MCF 10A (cell line): ENCODE measurements at regions not wholly inside any gene's neighbourhood (a gene's known extent, or its start where the extent isn't known, plus 50 kb on each side); places are given as distances from the start of the nearest gene placed in this dataset.

Experiments
- BruUV-seq: library from RNA; stranded (reverse); fragments of 400-500 nt; replicated peaks from 2 replicates; lab custom pipeline; 2021; lab: Mats Ljungman, UMichigan
- CTCF ChIA-PET: fragments of 300-600 bp; sonication (Branson Sonifier 250); formaldehyde crosslinking; extraction: SDS; loops from one replicate; lab custom pipeline; 2021; ENCODE audit warnings: antibody characterized with exemption, inconsistent platforms; lab: Yijun Ruan, JAX
- POLR2A ChIA-PET: fragments of 300-600, 350-650 bp; sonication (Branson Sonifier 250); formaldehyde crosslinking; extraction: SDS; loops from one replicate; lab custom pipeline; 2020; ENCODE audit warnings: antibody characterized with exemption, inconsistent platforms; lab: Yijun Ruan, JAX
- DNase-seq: peaks from one replicate; pipeline ENCODE4 v3.0.0-alpha.2; 2018; ENCODE audit not compliant: unreplicated experiment
- H3K27ac Mint-ChIP-seq: one replicate; pipeline ENCODE4 v1.8.0; 2022; ENCODE audit warnings: mild to moderate bottlenecking, low read depth, mixed read lengths; ENCODE audit not compliant: unreplicated experiment
- H3K27me3 Mint-ChIP-seq: one replicate; pipeline ENCODE4 v1.8.0; 2022; ENCODE audit warnings: mixed read lengths; ENCODE audit not compliant: insufficient read depth, unreplicated experiment
- H3K36me3 Mint-ChIP-seq: one replicate; pipeline ENCODE4 v1.8.0; 2022; ENCODE audit warnings: mild to moderate bottlenecking, moderate library complexity, mixed read lengths; ENCODE audit not compliant: insufficient read depth, unreplicated experiment
- H3K4me1 Mint-ChIP-seq: one replicate; pipeline ENCODE4 v1.8.0; 2022; ENCODE audit warnings: mixed read lengths; ENCODE audit not compliant: insufficient read depth, unreplicated experiment
- H3K4me3 Mint-ChIP-seq: one replicate; pipeline ENCODE4 v1.8.0; 2022; ENCODE audit warnings: mild to moderate bottlenecking, moderate library complexity, mixed read lengths; ENCODE audit not compliant: unreplicated experiment
- H3K9me3 Mint-ChIP-seq: one replicate; pipeline ENCODE4 v1.8.0; 2022; ENCODE audit warnings: mixed read lengths; ENCODE audit not compliant: unreplicated experiment
- CTCF ChIP-seq: fragments of 200-600 bp; IDR thresholded peaks from one replicate; pipeline ENCODE4 v1.8.0; 2022; ENCODE audit warnings: antibody characterized with exemption, mild to moderate bottlenecking; ENCODE audit not compliant: unreplicated experiment
- intact Hi-C: fragments of 100-400 bp; cut with micrococcal nuclease; formaldehyde crosslinking; loops from 2 replicates; pipeline ENCODE4 v1.14.1; 2022

- Mint-ChIP-seq H3K4me1 (no peaks in the 10 kb centered on the region), H3K4me3 (no peak overlapping the region), H3K9me3 (no peaks in the 10 kb centered on the region), H3K36me3 (no peaks in the 10 kb centered on the region), H3K27me3 (no peaks in the 10 kb centered on the region), H3K27ac (no peak overlapping the region)
- ChIA-PET POLR2A (interaction anchor here (1.0 to 1.5 kb wide), 2 partner anchors 22 to 130 kb away, joined by 3 read pairs; no protein-coding TSS in a partner anchor), CTCF (interaction anchor here (0.6 kb wide), 1 partner anchor 51 kb away, joined by 3 read pairs; no protein-coding TSS in a partner anchor)
- peak; percentile 65 for DNase-seq
- BruUV-seq, result no TSS peak
- intact Hi-C loops, result loop anchor here (10.0 kb wide), 3 partner anchors 224 to 766 kb away; no protein-coding TSS in a partner anchor
- no peak for TF ChIP-seq CTCF
Observed at GRCh38 chr7:20998309-20998708, 211.6 kb upstream of the SP8 start.

GRCh38 chr7:21011153-21011552 is 224.5 kb upstream of the SP8 start:
- DNase-seq, result peak; percentile 91
- no TSS peak for BruUV-seq
- H3K36me3 Mint-ChIP-seq, result peaks cover 7% of the 10 kb centered on the region

GRCh38 chr7:21013765-21014539 is 227.3 kb upstream of the SP8 start:
- peaks cover 23% of the 10 kb centered on the region for H3K4me1 Mint-ChIP-seq
- ChIA-PET CTCF (interaction anchor here (0.5 to 1.0 kb wide), 4 partner anchors 11 to 1836 kb away, joined by 3 to 6 read pairs (median 3); no protein-coding TSS in a partner anchor), POLR2A (interaction anchor here (0.7 to 1.1 kb wide), 6 partner anchors 12 to 932 kb away, joined by 3 read pairs; partner anchors contain the start of gene CDCA7L)
- no peak for TF ChIP-seq CTCF
- no peaks in the 10 kb centered on the region for H3K27me3 Mint-ChIP-seq
- BruUV-seq, result no TSS peak
- H3K9me3 Mint-ChIP-seq, result peaks cover 7% of the 10 kb centered on the region
- intact Hi-C loops, result loop anchor here (5.0 kb wide), 1 partner anchor 93 kb away; no protein-coding TSS in a partner anchor
- no peak overlapping the region for H3K4me3 Mint-ChIP-seq
- H3K36me3 Mint-ChIP-seq, result peaks cover 7% of the 10 kb centered on the region
- peak overlapping the region; percentile 57 for H3K27ac Mint-ChIP-seq
- peak; percentile 43 for DNase-seq

More at GRCh38 chr7:21011153-21011552, 224.5 kb upstream of the SP8 start:
- Mint-ChIP-seq H3K4me1 (peaks cover 23% of the 10 kb centered on the region), H3K9me3 (peaks cover 12% of the 10 kb centered on the region), H3K27ac (peak overlapping the region; percentile 75), H3K27me3 (no peaks in the 10 kb centered on the region), H3K4me3 (peak overlapping the region; percentile 9)
- CTCF ChIA-PET, result interaction anchor here (1.2 kb wide), 1 partner anchor 243 kb away, joined by 4 read pairs; no protein-coding TSS in a partner anchor
- POLR2A ChIA-PET, result interaction anchor here (0.6 to 2.7 kb wide), 12 partner anchors 10 to 934 kb away, joined by 3 to 10 read pairs (median 3); partner anchors contain the start of gene SP8
- no peak for TF ChIP-seq CTCF
- intact Hi-C loops, result loop anchor here (5.0 kb wide), 1 partner anchor 96 kb away; no protein-coding TSS in a partner anchor

- TF ChIP-seq CTCF, result no peak
- intact Hi-C loops, result no loop called here
- ChIA-PET CTCF (interaction anchor here (0.6 kb wide), 1 partner anchor 860 kb away, joined by 3 read pairs; no protein-coding TSS in a partner anchor), POLR2A (no interaction called here)
- no peak overlapping the region for H3K27ac Mint-ChIP-seq
- H3K36me3 Mint-ChIP-seq, result no peaks in the 10 kb centered on the region
- BruUV-seq, result no TSS peak
- DNase-seq, result no peak
- H3K9me3 Mint-ChIP-seq, result peaks cover 3% of the 10 kb centered on the region
- H3K4me3 Mint-ChIP-seq, result no peak overlapping the region
- H3K4me1 Mint-ChIP-seq, result no peaks in the 10 kb centered on the region
- no peaks in the 10 kb centered on the region for H3K27me3 Mint-ChIP-seq
Observed at GRCh38 chr7:21020667-21021066, 234.0 kb upstream of the SP8 start.
